Pancreas (tissue), 10 donors: ENCODE measurements at regions not wholly inside any gene's neighbourhood (a gene's known extent, or its start where the extent isn't known, plus 50 kb on each side); places are given as distances from the start of the nearest gene placed in this dataset.

Experiments used
- ATAC-seq, 4 donors: fragments of 200-7000 bp; cut with Tn5 transposase; one replicate each; pipeline versions ENCODE4 v1.8.0 to v1.9.1; 2020; ENCODE audit warnings: mild to moderate bottlenecking in 4 of 4, moderate library complexity in 4 of 4
- DNase-seq, 6 donors: peaks; one replicate each; pipeline ENCODE4 v3.0.0-alpha.2; 2020
- FAIRE-seq: peaks from 2 replicates; lab custom pipeline; 2012; peaks lifted over from hg19 to GRCh38; lab: Jason Lieb, UNC
- H3K27ac ChIP-seq, 4 donors: fragments of 200-600 bp; sonication (generic); 1 replicate in 3 of 4; 2 replicates in 1 of 4; pipeline versions ENCODE4 v1.5.0 to v1.8.0; 2020
- H3K27me3 ChIP-seq, 4 donors: fragments of 200-600 bp; one replicate each; pipeline ENCODE4 v1.8.0; 2021
- H3K36me3 ChIP-seq, 3 donors: fragments of 200-600 bp; sonication (generic) in 1 of 3; one replicate each; pipeline versions ENCODE4 v1.5.0 to v1.8.0; 2020 to 2021
- H3K4me1 ChIP-seq, 3 donors: fragments of 200-600 bp; one replicate each; pipeline ENCODE4 v1.8.0; 2021
- H3K4me3 ChIP-seq, 4 donors: fragments of 200-600 bp; sonication (generic) in 2 of 4; one replicate each; pipeline versions ENCODE4 v1.5.0 to v1.8.0; 2020 to 2021
- H3K9me3 ChIP-seq, 4 donors: fragments of 200-600 bp; one replicate each; pipeline ENCODE4 v1.8.0; 2021
- WGBS, 2 donors: extraction: QIAGEN DNeasy Blood & Tissue Kit; methylation state at CpG; one replicate each; pipeline ENCODE4 v1.1.7; 2013; 5-methylcytosine and 5-hydroxymethylcytosine counted together
- intact Hi-C, 3 donors: fragments of 100-400 bp; cut with DNase I; formaldehyde crosslinking; loops; one replicate each; pipeline versions ENCODE4 v1.11.1 to v1.14.2; 2022
- TF ChIP-seq, protein P1 (sequence below), 4 donors: fragments of 200-600 bp; sonication (generic) in 3 of 4; IDR thresholded peaks; one replicate each; pipeline versions ENCODE4 v1.5.0 to v1.8.0; 2021; ENCODE audit warnings: antibody characterized with exemption in 4 of 4
- donor health status: healthy with polysubstance abuse.
- donor health status: DM: no; HTN: no; CAD: no; lungs with moderate emphysema.
- donor health status: DM: no; HTN: no; CAD: no.
- donor health status: control.
- donor health status: control.
- donor health status: Bipolar disorder and iron deficiency.
- donor health status: DM: yes; HTN: yes; CAD: no.
- donor health status: DM: no; HTN: no; CAD: no.
- donor health status: DM: no; HTN: no; CAD: no.
- donor health status: DM: yes; HTN: yes; CAD: no.

DNA sequence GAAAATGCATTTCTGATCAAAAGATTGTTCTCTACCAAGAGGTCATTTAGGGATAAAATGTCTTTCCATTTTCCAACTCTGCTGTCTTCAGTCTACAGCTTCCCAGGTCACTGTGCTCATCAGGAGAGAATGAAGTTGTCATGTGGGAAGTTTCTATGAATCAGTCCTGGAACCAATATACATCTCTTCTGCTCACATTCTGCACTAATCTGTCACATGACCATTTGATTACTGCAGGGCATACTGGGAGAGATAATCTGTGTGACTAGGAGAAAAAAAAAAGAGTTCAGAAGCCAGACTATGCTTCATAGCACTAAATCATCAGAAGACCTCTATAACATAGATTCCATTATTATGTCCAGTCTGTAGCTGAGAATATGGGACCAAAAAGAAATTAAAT lies 611.5 kb downstream of the KCNA4 start:
- Histone ChIP-seq H3K27ac (no peak overlapping the region), H3K4me1 (no peaks in the 10 kb centered on the region), H3K9me3 (no peaks in the 10 kb centered on the region), H3K4me3 (no peak overlapping the region), H3K27me3 (no peaks in the 10 kb centered on the region), H3K36me3 (no peaks in the 10 kb centered on the region)
- no peak for ATAC-seq
- no peak for DNase-seq
- intact Hi-C loops, result no loop called here
- TF ChIP-seq, protein P1, sequence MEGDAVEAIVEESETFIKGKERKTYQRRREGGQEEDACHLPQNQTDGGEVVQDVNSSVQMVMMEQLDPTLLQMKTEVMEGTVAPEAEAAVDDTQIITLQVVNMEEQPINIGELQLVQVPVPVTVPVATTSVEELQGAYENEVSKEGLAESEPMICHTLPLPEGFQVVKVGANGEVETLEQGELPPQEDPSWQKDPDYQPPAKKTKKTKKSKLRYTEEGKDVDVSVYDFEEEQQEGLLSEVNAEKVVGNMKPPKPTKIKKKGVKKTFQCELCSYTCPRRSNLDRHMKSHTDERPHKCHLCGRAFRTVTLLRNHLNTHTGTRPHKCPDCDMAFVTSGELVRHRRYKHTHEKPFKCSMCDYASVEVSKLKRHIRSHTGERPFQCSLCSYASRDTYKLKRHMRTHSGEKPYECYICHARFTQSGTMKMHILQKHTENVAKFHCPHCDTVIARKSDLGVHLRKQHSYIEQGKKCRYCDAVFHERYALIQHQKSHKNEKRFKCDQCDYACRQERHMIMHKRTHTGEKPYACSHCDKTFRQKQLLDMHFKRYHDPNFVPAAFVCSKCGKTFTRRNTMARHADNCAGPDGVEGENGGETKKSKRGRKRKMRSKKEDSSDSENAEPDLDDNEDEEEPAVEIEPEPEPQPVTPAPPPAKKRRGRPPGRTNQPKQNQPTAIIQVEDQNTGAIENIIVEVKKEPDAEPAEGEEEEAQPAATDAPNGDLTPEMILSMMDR (IDR thresholded peaks at IDR 0.05), result no peak
- FAIRE-seq, result no peak

DNA sequence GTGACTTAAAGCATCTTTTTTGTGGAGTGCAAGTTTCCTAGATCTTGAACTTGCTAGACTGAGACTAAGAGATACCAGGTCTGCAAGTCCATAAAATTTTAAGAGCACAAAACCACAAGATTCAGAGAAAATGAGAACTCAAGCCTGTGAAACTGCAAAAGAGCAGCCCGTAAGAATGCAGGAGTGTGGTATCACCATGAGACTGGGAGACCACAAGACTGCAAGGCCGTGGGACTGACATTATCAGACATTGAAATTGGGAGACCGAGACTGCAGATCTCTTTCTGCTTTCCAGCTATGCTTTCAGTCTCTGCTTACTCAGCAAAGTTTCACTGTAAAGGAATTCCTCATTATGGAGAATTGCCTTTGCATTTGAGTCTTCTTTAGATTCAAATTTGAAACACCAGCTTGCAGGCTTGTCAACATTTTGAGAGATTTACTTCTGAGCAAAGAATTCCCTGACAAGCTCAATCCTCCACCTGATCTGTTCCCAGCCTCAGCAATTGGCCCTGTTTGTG lies 621.2 kb downstream of the KCNA4 start:
- DNase-seq, result no peak
- Histone ChIP-seq H3K36me3 (no peaks in the 10 kb centered on the region), H3K4me3 (no peak overlapping the region), H3K4me1 (no peaks in the 10 kb centered on the region), H3K9me3 (no peaks in the 10 kb centered on the region), H3K27me3 (no peaks in the 10 kb centered on the region), H3K27ac (no peak overlapping the region)
- whole genome bisulfite sequencing, 2 donors, result 36 to 59% methylated on average over 3 of the region's 3 CpGs
- intact Hi-C loops, result no loop called here
- TF ChIP-seq, protein P1 (IDR thresholded peaks at IDR 0.05), result no peak
- no peak for FAIRE-seq
- no peak for ATAC-seq

DNA sequence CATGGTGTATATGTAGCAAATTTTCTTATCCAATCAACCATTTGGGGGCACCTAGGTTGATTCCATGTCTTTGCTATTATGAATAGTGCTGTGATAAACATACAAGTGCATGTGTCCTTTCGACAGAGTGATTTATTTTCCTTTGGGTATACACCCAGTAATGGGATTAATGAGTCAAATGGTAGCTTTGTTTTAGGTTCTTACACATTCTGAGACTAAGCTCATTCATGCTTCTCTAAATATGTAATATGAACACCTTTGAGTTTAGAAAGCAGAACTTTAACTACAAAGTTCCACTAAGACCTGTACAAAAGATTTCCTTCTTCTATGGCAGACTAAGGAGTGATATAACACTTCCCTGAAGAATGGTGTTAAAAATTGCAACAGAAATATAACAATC lies 627.0 kb downstream of the KCNA4 start:
- FAIRE-seq (no peak), ATAC-seq (no peak)

DNA sequence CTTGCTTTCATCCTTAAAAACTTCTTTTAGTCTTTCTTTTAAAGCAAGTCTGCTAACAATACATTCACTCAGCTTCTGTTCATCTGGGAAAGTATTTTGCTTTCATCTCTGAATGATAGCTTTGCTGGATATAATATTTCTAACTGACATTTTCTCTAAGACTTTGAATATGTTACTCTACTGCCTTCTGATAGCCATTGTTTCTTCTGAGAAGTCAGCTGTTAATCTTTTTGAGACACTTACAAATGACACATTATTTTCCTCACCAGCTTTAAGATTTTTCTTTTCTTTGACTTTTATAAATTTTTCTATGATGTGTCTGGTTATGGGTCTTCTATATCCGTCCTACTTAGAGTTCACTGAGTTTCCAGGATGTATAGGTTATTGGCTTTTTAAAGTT lies 643.1 kb downstream of the KCNA4 start:
- TF ChIP-seq, protein P1 (IDR thresholded peaks at IDR 0.05), result no peak

More for the DNA sequence above, 627.0 kb downstream of the KCNA4 start:
- intact Hi-C loops, result no loop called here
- DNase-seq, result no peak
- WGBS, 2 donors, result 54 to 67% methylated on average over 1 of the region's 1 CpG
- TF ChIP-seq, protein P1 (IDR thresholded peaks at IDR 0.05), result no peak
- H3K36me3 ChIP-seq, result no peaks in the 10 kb centered on the region
- H3K4me1 ChIP-seq, result no peaks in the 10 kb centered on the region
- H3K27me3 ChIP-seq, result no peaks in the 10 kb centered on the region
- H3K9me3 ChIP-seq, result no peaks in the 10 kb centered on the region
- no peak overlapping the region for H3K27ac ChIP-seq
- H3K4me3 ChIP-seq, result no peak overlapping the region

DNA sequence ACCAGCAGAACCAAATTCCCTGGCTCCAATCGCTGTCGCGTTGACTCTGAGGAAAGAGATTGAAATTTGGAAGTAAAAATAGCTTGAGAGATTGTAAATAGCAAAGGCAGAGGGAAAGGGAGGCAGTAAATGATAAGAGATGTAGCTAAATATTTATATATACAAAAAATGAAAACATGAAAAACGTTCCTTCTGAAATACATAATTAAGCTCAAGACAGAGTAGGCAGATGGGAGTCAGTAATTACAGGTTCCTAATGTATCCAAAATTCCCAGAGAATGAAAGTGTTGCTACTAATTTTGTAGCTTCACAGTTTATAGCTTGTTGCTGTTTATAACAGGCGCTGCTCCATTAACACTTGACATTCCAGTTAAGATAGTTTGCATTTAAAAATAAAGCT lies 648.7 kb downstream of the KCNA4 start:
- H3K4me3 ChIP-seq, result no peak overlapping the region

More for the DNA sequence above, 643.1 kb downstream of the KCNA4 start:
- Histone ChIP-seq H3K4me3 (no peak overlapping the region), H3K36me3 (no peaks in the 10 kb centered on the region), H3K27ac (no peak overlapping the region), H3K4me1 (no peaks in the 10 kb centered on the region), H3K9me3 (no peaks in the 10 kb centered on the region), H3K27me3 (no peaks in the 10 kb centered on the region)
- intact Hi-C loops, result no loop called here
- 33 to 38% methylated on average over 1 of the region's 1 CpG for WGBS, 2 donors
- FAIRE-seq (no peak), DNase-seq (no peak), ATAC-seq (no peak)

More for the DNA sequence above, 648.7 kb downstream of the KCNA4 start:
- WGBS, 2 donors, result 50 to 52% methylated on average over 5 of the region's 5 CpGs
- intact Hi-C loops, result no loop called here
- Histone ChIP-seq H3K4me1 (no peaks in the 10 kb centered on the region), H3K27ac (no peak overlapping the region), H3K27me3 (no peaks in the 10 kb centered on the region), H3K9me3 (no peaks in the 10 kb centered on the region), H3K36me3 (no peaks in the 10 kb centered on the region)
- no peak for DNase-seq
- no peak for FAIRE-seq
- TF ChIP-seq, protein P1 (IDR thresholded peaks at IDR 0.05), result no peak
- ATAC-seq, result no peak
